GM13976 (cell line): ENCODE measurements at regions not wholly inside any gene's neighbourhood (a gene's known extent, or its start where the extent isn't known, plus 50 kb on each side); places are given as distances from the start of the nearest gene placed in this dataset.

Source experiments
- DNase-seq: peaks from one replicate; pipeline ENCODE4 v3.0.0; 2012; ENCODE audit warnings: low spot score
- CTCF ChIP-seq: IDR thresholded peaks from 2 replicates; pipeline ENCODE4 v1.5.1; 2012; ENCODE audit warnings: borderline replicate concordance, mild to moderate bottlenecking; ENCODE audit not compliant: insufficient read depth; ENCODE audit errors: extremely low read depth, missing control alignments, control extremely low read depth
- in situ Hi-C: fragments of 300-500 bp; cut with MboI; formaldehyde crosslinking; loops from one replicate; pipeline ENCODE4 v1.12.0; 2022; ENCODE audit warnings: low sequenced_read_pairs, mixed read lengths, inconsistent platforms; ENCODE audit not compliant: unreplicated experiment

- in situ Hi-C loops: no loop called here
- TF ChIP-seq CTCF: no peak
- DNase-seq: no peak
Observed at GRCh38 chr6:22980446-22980845, 411.1 kb downstream of the HDGFL1 start.

- no peak for DNase-seq
- in situ Hi-C loops: no loop called here
- TF ChIP-seq CTCF: no peak
Observed at GRCh38 chr6:23002044-23002619, 432.8 kb downstream of the HDGFL1 start.

- no peak for TF ChIP-seq CTCF
- in situ Hi-C loops: no loop called here
- DNase-seq: no peak
Observed at GRCh38 chr6:23003671-23004467, 434.5 kb downstream of the HDGFL1 start.

GRCh38 chr6:23006656-23007055 lies 437.3 kb downstream of the HDGFL1 start:
- no peak for DNase-seq
- in situ Hi-C loops: no loop called here
- TF ChIP-seq CTCF: no peak

GRCh38 chr6:23011615-23012014 lies 442.2 kb downstream of the HDGFL1 start:
- no peak for TF ChIP-seq CTCF
- no peak for DNase-seq
- in situ Hi-C loops: no loop called here

- in situ Hi-C loops: no loop called here
- TF ChIP-seq CTCF: no peak
- DNase-seq: no peak
Observed at GRCh38 chr6:23013776-23014175, 444.4 kb downstream of the HDGFL1 start.
